Tibial nerve (tissue), 4 donors: ENCODE measurements at regions not wholly inside any gene's neighbourhood (a gene's known extent, or its start where the extent isn't known, plus 50 kb on each side); places are given as distances from the start of the nearest gene placed in this dataset.

Source experiments
- DNase-seq, 2 donors: peaks; one replicate each; pipeline ENCODE4 v3.0.0-alpha.2; 2019; ENCODE audit warnings: low spot score in 2 of 2
- H3K27ac ChIP-seq, 4 donors: fragments of 200-600 bp; sonication (generic) in 3 of 4; one replicate each; pipeline ENCODE4 v1.5.1; 2017 to 2019; ENCODE audit warnings: mild to moderate bottlenecking in 1 of 4
- H3K27me3 ChIP-seq, 2 donors: fragments of 200-600 bp; sonication (generic) in 1 of 2; one replicate each; pipeline versions ENCODE4 v1.5.1 to v1.6.0; 2017 to 2019
- H3K36me3 ChIP-seq, 3 donors: fragments of 200-600 bp; sonication (generic); one replicate each; pipeline ENCODE4 v1.5.1; 2018 to 2019
- H3K4me1 ChIP-seq, 4 donors: fragments of 200-600 bp; sonication (generic) in 3 of 4; one replicate each; pipeline ENCODE4 v1.5.1; 2017 to 2019
- H3K4me3 ChIP-seq, 4 donors: fragments of 200-600 bp; sonication (generic) in 3 of 4; one replicate each; pipeline ENCODE4 v1.5.1; 2017 to 2019; ENCODE audit warnings: mild to moderate bottlenecking in 1 of 4, moderate library complexity in 1 of 4
- H3K9me3 ChIP-seq, 4 donors: fragments of 200-600 bp; sonication (generic) in 3 of 4; one replicate each; pipeline ENCODE4 v1.5.1; 2017 to 2019
- CTCF ChIP-seq, 5 experiments: fragments of 200-600 bp in 3 of 5; fragments of 450-650 bp in 2 of 5; sonication (generic) in 3 of 5; IDR thresholded peaks; one replicate each; pipeline ENCODE4 v1.5.1; 2016 to 2019; ENCODE audit warnings: antibody characterized with exemption in 5 of 5, mild to moderate bottlenecking in 3 of 5, moderate library complexity in 2 of 5
- EP300 ChIP-seq, 2 donors: sonication (generic); formaldehyde crosslinking; IDR thresholded peaks; one replicate each; pipeline ENCODE4 v1.6.1; 2017; ENCODE audit warnings: antibody characterized with exemption in 2 of 2, mild to moderate bottlenecking in 1 of 2
- POLR2A ChIP-seq, 2 donors: fragments of 450-650 bp; IDR thresholded peaks; one replicate each; pipeline ENCODE4 v1.6.1; 2017; ENCODE audit warnings: antibody characterized with exemption in 2 of 2, mild to moderate bottlenecking in 2 of 2, moderate library complexity in 2 of 2
- WGBS, 2 donors: methylation state at CpG; one replicate each; pipeline ENCODE4 v1.1.5; 2018; 5-methylcytosine and 5-hydroxymethylcytosine counted together

- DNase-seq: no peak
- no peaks in the 10 kb centered on the region for H3K4me1 ChIP-seq
- no peaks in the 10 kb centered on the region for H3K36me3 ChIP-seq
- H3K4me3 ChIP-seq: no peak overlapping the region
- TF ChIP-seq POLR2A (IDR thresholded peaks at IDR 0.05) (no peak), EP300 (IDR thresholded peaks at IDR 0.05) (no peak), CTCF (IDR thresholded peaks at IDR 0.05) (no peak)
- H3K27me3 ChIP-seq: no peaks in the 10 kb centered on the region
- no peaks in the 10 kb centered on the region for H3K9me3 ChIP-seq
- H3K27ac ChIP-seq: no peak overlapping the region
- 92 to 96% methylated on average over 1 of the region's 1 CpG for WGBS, 2 donors
Measured at GRCh38 chr2:82491591-82491990, 1967.5 kb downstream of the SUCLG1 start.

- TF ChIP-seq EP300 (IDR thresholded peaks at IDR 0.05) (no peak), CTCF (IDR thresholded peaks at IDR 0.05) (no peak), POLR2A (IDR thresholded peaks at IDR 0.05) (no peak)
- no peak overlapping the region for H3K4me3 ChIP-seq
- WGBS, 2 donors: 91% methylated on average over 3 of the region's 3 CpGs
- no peaks in the 10 kb centered on the region for H3K4me1 ChIP-seq
- no peaks in the 10 kb centered on the region for H3K27me3 ChIP-seq
- no peak for DNase-seq
- no peaks in the 10 kb centered on the region for H3K9me3 ChIP-seq
- no peak overlapping the region for H3K27ac ChIP-seq
- no peaks in the 10 kb centered on the region for H3K36me3 ChIP-seq
Measured at GRCh38 chr2:82487354-82487753, 1971.7 kb downstream of the SUCLG1 start.

GRCh38 chr2:82485701-82486100, 1973.4 kb downstream of the SUCLG1 start:
- H3K4me1 ChIP-seq: no peaks in the 10 kb centered on the region
- TF ChIP-seq EP300 (IDR thresholded peaks at IDR 0.05) (no peak), POLR2A (IDR thresholded peaks at IDR 0.05) (no peak), CTCF (IDR thresholded peaks at IDR 0.05) (no peak)
- no peak overlapping the region for H3K4me3 ChIP-seq
- H3K27ac ChIP-seq: no peak overlapping the region
- no peak for DNase-seq
- no peaks in the 10 kb centered on the region for H3K9me3 ChIP-seq
- no peaks in the 10 kb centered on the region for H3K36me3 ChIP-seq
- WGBS, 2 donors: 74 to 86% methylated on average over 2 of the region's 2 CpGs
- H3K27me3 ChIP-seq: no peaks in the 10 kb centered on the region

- 77 to 78% methylated on average over 2 of the region's 2 CpGs for WGBS, 2 donors
- Histone ChIP-seq H3K4me3 (no peak overlapping the region), H3K27me3 (no peaks in the 10 kb centered on the region), H3K27ac (no peak overlapping the region), H3K36me3 (no peaks in the 10 kb centered on the region), H3K9me3 (peaks cover 0 to 4% (median 0%) of the 10 kb centered on the region in 4 donors), H3K4me1 (no peaks in the 10 kb centered on the region)
- DNase-seq: no peak
- TF ChIP-seq POLR2A (IDR thresholded peaks at IDR 0.05): no peak
Measured at GRCh38 chr2:82481207-82481606, 1977.9 kb downstream of the SUCLG1 start.

- H3K27ac ChIP-seq: no peak overlapping the region
- 81 to 85% methylated on average over 2 of the region's 2 CpGs for WGBS, 2 donors
Measured at GRCh38 chr2:82478641-82479040, 1980.4 kb downstream of the SUCLG1 start.

More at GRCh38 chr2:82478641-82479040, 1980.4 kb downstream of the SUCLG1 start:
- no peaks in the 10 kb centered on the region for H3K36me3 ChIP-seq
- no peak overlapping the region for H3K4me3 ChIP-seq
- no peak for DNase-seq
- H3K27me3 ChIP-seq: no peaks in the 10 kb centered on the region
- H3K4me1 ChIP-seq: no peaks in the 10 kb centered on the region
- TF ChIP-seq CTCF (IDR thresholded peaks at IDR 0.05) (no peak), POLR2A (IDR thresholded peaks at IDR 0.05) (no peak), EP300 (IDR thresholded peaks at IDR 0.05) (no peak)
- H3K9me3 ChIP-seq: peaks cover 0 to 4% (median 0%) of the 10 kb centered on the region in 4 donors
